ENCODE measurements at regions not wholly inside any gene's neighbourhood (a gene's known extent, or its start where the extent isn't known, plus 50 kb on each side); places are given as distances from the start of the nearest gene placed in this dataset.

DNA sequence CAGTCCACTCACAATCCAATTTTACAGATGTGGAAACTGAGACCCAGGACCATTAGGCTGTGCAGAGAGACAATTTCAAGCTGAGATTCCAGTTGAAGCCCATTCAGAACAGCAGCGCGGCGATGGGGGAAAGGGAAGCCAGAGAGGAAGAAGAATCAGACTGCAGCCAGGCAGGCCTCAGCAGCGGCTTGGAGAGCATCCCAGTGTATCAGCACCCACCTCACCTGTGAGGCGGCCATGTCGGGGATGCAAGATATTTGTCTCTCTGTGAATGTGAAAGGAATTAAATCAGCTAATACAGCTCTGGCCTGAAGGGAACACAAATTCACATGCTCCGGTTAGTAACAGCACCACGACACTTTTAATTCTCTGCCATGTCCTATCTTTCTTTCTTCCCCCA is 198.0 kb upstream of the SOX11 start:
- intact Hi-C loops (cut with DNase I; ENCODE audit: low total_unique reads), result no loop called here
- DNase-seq (ENCODE audit: low spot score in 2 of 2), result no peak
- no peak overlapping the region for H3K4me3 ChIP-seq (ENCODE audit: low read depth, poor library complexity, severe bottlenecking)
- TF ChIP-seq CTCF (IDR thresholded peaks at IDR 0.05) (no peak), POLR2A (IDR thresholded peaks at IDR 0.05) (no peak)
- WGBS, 2 donors, result 91 to 95% methylated on average over 8 of the region's 8 CpGs

- 49 to 64% methylated on average over 8 of the region's 8 CpGs for WGBS, 2 donors
- no peak for DNase-seq (ENCODE audit: low spot score in 2 of 2)
- no peak overlapping the region for H3K4me3 ChIP-seq (ENCODE audit: low read depth, poor library complexity, severe bottlenecking)
- no peak for TF ChIP-seq POLR2A (IDR thresholded peaks at IDR 0.05)
- intact Hi-C loops (cut with DNase I; ENCODE audit: low total_unique reads), result no loop called here
These were observed 196.6 kb upstream of the SOX11 start for GRCh38 chr2:5495586-5495985.

DNA sequence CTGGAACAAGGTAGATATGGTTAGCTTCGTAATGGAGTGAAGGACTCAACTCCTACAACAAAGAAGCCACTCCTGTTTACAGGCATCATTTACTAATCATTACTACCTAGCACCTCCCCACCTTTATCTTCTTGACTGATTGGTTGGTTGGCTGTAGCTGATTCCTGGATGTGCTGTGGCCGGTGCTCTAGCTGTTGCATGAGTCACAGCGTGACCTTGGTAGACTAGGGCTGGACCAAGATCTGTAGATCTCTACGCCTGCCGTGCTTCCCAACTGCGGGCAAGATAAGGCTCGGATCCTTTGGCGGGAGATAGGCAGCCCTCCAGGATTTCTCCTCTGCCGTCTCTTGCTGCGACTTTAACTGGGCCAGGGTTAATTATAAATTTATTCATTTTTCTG is 194.3 kb upstream of the SOX11 start:
- DNase-seq (ENCODE audit: low spot score in 2 of 2), result no peak
- 93 to 94% methylated on average over 10 of the region's 10 CpGs for WGBS, 2 donors
- intact Hi-C loops (cut with DNase I; ENCODE audit: low total_unique reads), result no loop called here
- no peak overlapping the region for H3K4me3 ChIP-seq (ENCODE audit: low read depth, poor library complexity, severe bottlenecking)
- TF ChIP-seq POLR2A (IDR thresholded peaks at IDR 0.05), result no peak
- TF ChIP-seq CTCF (IDR thresholded peaks at IDR 0.05), result no peak

GRCh38 chr2:5501807-5502206 is 190.4 kb upstream of the SOX11 start:
- no peak for TF ChIP-seq POLR2A (IDR thresholded peaks at IDR 0.05)
- no peak for TF ChIP-seq CTCF (IDR thresholded peaks at IDR 0.05)
- WGBS, 2 donors, result 87 to 95% methylated on average over 1 of the region's 1 CpG
- no peak for DNase-seq (ENCODE audit: low spot score in 2 of 2)
- H3K4me3 ChIP-seq (ENCODE audit: low read depth, poor library complexity, severe bottlenecking), result no peak overlapping the region
- intact Hi-C loops (cut with DNase I; ENCODE audit: low total_unique reads), result no loop called here

DNA sequence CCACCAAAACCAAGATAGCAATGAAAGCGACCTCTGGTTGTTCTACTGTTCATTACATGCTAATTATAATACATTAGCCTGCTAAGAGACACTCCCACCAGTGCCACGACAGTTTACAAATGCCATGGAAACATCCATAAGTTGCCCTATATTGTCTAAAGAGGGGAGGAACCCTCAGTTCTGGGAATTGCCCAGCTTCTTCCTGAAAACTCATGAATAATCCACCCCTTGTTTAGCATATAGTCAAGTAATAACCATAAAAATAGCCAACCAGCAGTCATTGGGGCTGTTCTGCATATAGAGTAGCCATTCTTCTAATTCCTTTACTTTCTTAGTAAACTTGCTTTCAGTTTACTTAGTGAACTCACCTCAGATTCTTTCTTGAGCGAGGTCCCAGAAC is 189.8 kb upstream of the SOX11 start:
- intact Hi-C loops (cut with DNase I; ENCODE audit: low total_unique reads), result no loop called here
- 78 to 83% methylated on average over 3 of the region's 3 CpGs for WGBS, 2 donors
- DNase-seq (ENCODE audit: low spot score in 2 of 2), result no peak
- no peak overlapping the region for H3K4me3 ChIP-seq (ENCODE audit: low read depth, poor library complexity, severe bottlenecking)
- TF ChIP-seq CTCF (IDR thresholded peaks at IDR 0.05) (no peak), POLR2A (IDR thresholded peaks at IDR 0.05) (no peak)

DNA sequence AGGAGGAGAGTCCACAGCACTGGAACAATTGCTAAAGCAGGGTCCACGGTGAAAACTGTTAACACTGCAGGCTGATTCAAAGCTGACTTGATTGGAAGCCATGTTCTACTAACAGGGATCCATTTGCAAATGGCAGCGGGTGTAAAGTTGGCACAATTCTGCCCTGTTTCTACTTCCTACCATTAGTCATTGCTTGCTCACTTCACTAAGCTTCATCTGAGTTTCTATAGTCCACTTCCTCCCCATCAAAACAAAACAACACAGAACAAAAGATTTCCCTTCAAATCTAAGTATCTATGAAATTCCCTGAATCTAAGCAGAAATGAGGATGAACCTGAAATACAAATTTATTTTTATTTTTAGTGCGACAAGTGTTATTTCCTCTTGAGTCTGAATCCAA is 187.4 kb upstream of the SOX11 start:
- no peak for DNase-seq (ENCODE audit: low spot score in 2 of 2)
- TF ChIP-seq CTCF (IDR thresholded peaks at IDR 0.05) (no peak), POLR2A (IDR thresholded peaks at IDR 0.05) (no peak)
- 79 to 81% methylated on average over 3 of the region's 3 CpGs for WGBS, 2 donors
- intact Hi-C loops (cut with DNase I; ENCODE audit: low total_unique reads), result no loop called here
- H3K4me3 ChIP-seq (ENCODE audit: low read depth, poor library complexity, severe bottlenecking), result no peak overlapping the region

Measured in lower leg skin (tissue), 4 donors.